DND-41 (cell line): ENCODE measurements at regions not wholly inside any gene's neighbourhood (a gene's known extent, or its start where the extent isn't known, plus 50 kb on each side); places are given as distances from the start of the nearest gene placed in this dataset.

Experiments
- ATAC-seq: fragments of 200-7000 bp; cut with Tn5 transposase; 3 replicates; pipeline ENCODE4 v1.9.1; 2021; ENCODE audit warnings: low read depth; ENCODE audit not compliant: insufficient read depth
- DNase-seq: peaks from one replicate; pipeline ENCODE4 v3.0.0-alpha.2; 2020
- H2AFZ ChIP-seq: 2 replicates; pipeline ENCODE4 v1.6.0; 2012; ENCODE audit warnings: low read depth, low read length
- H3K27ac ChIP-seq: 2 replicates; pipeline ENCODE4 v1.5.1; 2012; ENCODE audit warnings: low read length, inconsistent platforms
- H3K27me3 ChIP-seq: fragments of 200-600 bp; sonication (generic); 2 replicates; pipeline ENCODE4 v1.6.0; 2012; ENCODE audit warnings: low read length, mild to moderate bottlenecking, inconsistent platforms; ENCODE audit not compliant: insufficient read depth, poor library complexity
- H3K36me3 ChIP-seq: 2 replicates; pipeline ENCODE4 v1.5.1; 2012; ENCODE audit warnings: low read length, inconsistent platforms; ENCODE audit not compliant: insufficient read depth
- H3K4me1 ChIP-seq: 2 replicates; pipeline ENCODE4 v1.5.1; 2012; ENCODE audit warnings: mild to moderate bottlenecking, low read length; ENCODE audit not compliant: insufficient read depth
- H3K4me2 ChIP-seq: 2 replicates; pipeline ENCODE4 v1.6.0; 2012; ENCODE audit warnings: mild to moderate bottlenecking, moderate library complexity, low read length, inconsistent platforms; ENCODE audit not compliant: insufficient read depth
- H3K4me3 ChIP-seq, 2 experiments: fragments of 200-600 bp in 1 of 2; shearing (Covaris generic) in 1 of 2; 2 replicates each; pipeline ENCODE4 v1.5.1; 2012 to 2016; ENCODE audit warnings: inconsistent platforms in 2 of 2, low read length in 2 of 2, mild to moderate bottlenecking in 2 of 2, low read depth in 1 of 2, moderate library complexity in 1 of 2
- H3K79me2 ChIP-seq: 2 replicates; pipeline ENCODE4 v1.6.0; 2012; ENCODE audit warnings: low read length, inconsistent platforms; ENCODE audit not compliant: insufficient read depth
- H3K9ac ChIP-seq: 2 replicates; pipeline ENCODE4 v1.6.0; 2012; ENCODE audit warnings: low read depth, mild to moderate bottlenecking, inconsistent platforms, low read length, moderate library complexity
- H3K9me3 ChIP-seq: 2 replicates; pipeline ENCODE4 v1.5.1; 2012; ENCODE audit warnings: low read length, moderate library complexity, mild to moderate bottlenecking, inconsistent platforms; ENCODE audit not compliant: insufficient read depth, severe bottlenecking
- H4K20me1 ChIP-seq: 2 replicates; pipeline ENCODE4 v1.6.0; 2012; ENCODE audit warnings: low read length; ENCODE audit not compliant: insufficient read depth
- CTCF ChIP-seq: IDR thresholded peaks from 2 replicates; pipeline ENCODE4 v1.5.1; 2012; ENCODE audit warnings: borderline replicate concordance, low read length, moderate library complexity, mild to moderate bottlenecking; ENCODE audit not compliant: poor library complexity, severe bottlenecking; ENCODE audit errors: extremely low read depth
- EZH2 ChIP-seq: IDR thresholded peaks from 3 replicates; pipeline ENCODE4 v1.6.1; 2012; ENCODE audit warnings: borderline replicate concordance, low read depth, mild to moderate bottlenecking, moderate library complexity, low read length, inconsistent platforms; ENCODE audit not compliant: severe bottlenecking

GRCh38 chr21:16037421-16037955 is 307.7 kb downstream of the USP25 start:
- Histone ChIP-seq H3K4me2 (no peak overlapping the region), H3K27me3 (no peaks in the 10 kb centered on the region), H3K4me1 (no peaks in the 10 kb centered on the region), H3K9me3 (no peaks in the 10 kb centered on the region), H2AFZ (no peak overlapping the region), H3K36me3 (no peaks in the 10 kb centered on the region), H4K20me1 (no peaks in the 10 kb centered on the region), H3K27ac (no peak overlapping the region), H3K79me2 (no peaks in the 10 kb centered on the region), H3K9ac (no peak overlapping the region), H3K4me3 (no peak overlapping the region)
- ATAC-seq, result no peak
- TF ChIP-seq CTCF, result no peak
- no peak for TF ChIP-seq EZH2
- no peak for DNase-seq

GRCh38 chr21:16040601-16041000 is 310.8 kb downstream of the USP25 start:
- Histone ChIP-seq H3K4me1 (no peaks in the 10 kb centered on the region), H3K27me3 (no peaks in the 10 kb centered on the region), H3K79me2 (no peaks in the 10 kb centered on the region), H2AFZ (no peak overlapping the region), H4K20me1 (no peaks in the 10 kb centered on the region), H3K4me2 (no peak overlapping the region), H3K27ac (no peak overlapping the region), H3K36me3 (no peaks in the 10 kb centered on the region), H3K4me3 (no peak overlapping the region), H3K9me3 (no peaks in the 10 kb centered on the region), H3K9ac (no peak overlapping the region)
- DNase-seq (no peak), ATAC-seq (no peak)
- no peak for TF ChIP-seq CTCF
- no peak for TF ChIP-seq EZH2

GRCh38 chr21:16044676-16045075 is 314.9 kb downstream of the USP25 start:
- Histone ChIP-seq H3K27ac (no peak overlapping the region), H3K9ac (no peak overlapping the region), H3K27me3 (no peaks in the 10 kb centered on the region), H3K36me3 (no peaks in the 10 kb centered on the region), H3K79me2 (no peaks in the 10 kb centered on the region), H3K4me1 (no peaks in the 10 kb centered on the region), H3K4me3 (no peak overlapping the region), H3K9me3 (no peaks in the 10 kb centered on the region), H4K20me1 (no peaks in the 10 kb centered on the region), H3K4me2 (no peak overlapping the region), H2AFZ (no peak overlapping the region)
- ATAC-seq (no peak), DNase-seq (no peak)
- TF ChIP-seq EZH2 (no peak), CTCF (no peak)

DNA sequence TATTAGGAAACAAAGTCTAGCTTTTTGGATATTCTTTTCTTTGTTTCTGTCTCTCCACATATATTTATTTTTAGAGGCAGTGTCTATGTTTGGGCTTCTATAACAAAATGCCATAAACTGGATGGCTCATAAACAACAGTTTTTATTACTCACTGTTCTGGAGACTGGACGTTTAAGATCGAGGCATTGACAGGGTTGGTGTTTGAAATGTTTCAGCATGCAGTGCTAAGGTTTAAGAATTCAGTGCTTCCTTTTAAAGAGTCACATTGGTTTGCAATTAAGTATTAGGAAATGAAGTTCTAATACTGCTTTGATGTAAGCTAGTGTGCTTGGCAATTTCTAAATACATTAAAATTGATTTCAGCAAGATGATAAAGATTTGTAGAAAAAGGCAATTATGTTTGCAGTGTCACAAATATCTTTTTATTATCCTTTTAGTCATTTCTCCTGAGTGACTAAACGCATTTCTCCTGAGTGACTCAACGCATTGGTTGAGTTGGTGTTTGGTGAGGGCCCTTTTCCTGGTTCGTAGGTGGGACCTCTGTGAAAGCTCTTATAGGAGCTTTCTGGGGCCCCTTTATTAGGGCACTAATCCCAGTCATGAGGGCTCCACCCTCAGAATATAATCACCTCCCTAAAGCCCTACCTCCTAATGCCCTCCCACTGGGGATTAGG is 317.0 kb downstream of the USP25 start:
- no peak overlapping the region for H2AFZ ChIP-seq
- no peak overlapping the region for H3K4me3 ChIP-seq
- H4K20me1 ChIP-seq, result no peaks in the 10 kb centered on the region
- TF ChIP-seq EZH2 (no peak), CTCF (no peak)
- no peak overlapping the region for H3K27ac ChIP-seq
- H3K27me3 ChIP-seq, result no peaks in the 10 kb centered on the region
- no peaks in the 10 kb centered on the region for H3K36me3 ChIP-seq
- no peak for DNase-seq
- H3K4me1 ChIP-seq, result no peaks in the 10 kb centered on the region
- ATAC-seq, result no peak
- no peak overlapping the region for H3K9ac ChIP-seq
- H3K79me2 ChIP-seq, result no peaks in the 10 kb centered on the region
- no peaks in the 10 kb centered on the region for H3K9me3 ChIP-seq
- no peak overlapping the region for H3K4me2 ChIP-seq
